OCI-LY1 (cell line): ENCODE measurements at regions not wholly inside any gene's neighbourhood (a gene's known extent, or its start where the extent isn't known, plus 50 kb on each side); places are given as distances from the start of the nearest gene placed in this dataset.

Source experiments
- H2AFZ ChIP-seq: fragments of 200-600 bp; sonication (generic), shearing (Covaris generic); 2 replicates; pipeline ENCODE4 v1.6.0; 2014; ENCODE audit warnings: antibody characterized with exemption, mild to moderate bottlenecking, low read length
- H3F3A ChIP-seq: fragments of 200-600 bp; sonication (generic), shearing (Covaris generic); 2 replicates; pipeline ENCODE4 v1.6.0; 2014; ENCODE audit warnings: mild to moderate bottlenecking, antibody characterized with exemption, low read length, moderate library complexity; ENCODE audit not compliant: insufficient read depth
- H3K27ac ChIP-seq: fragments of 200-600 bp; sonication (generic); 2 replicates; pipeline ENCODE4 v1.5.1; 2014; ENCODE audit warnings: low read length, mixed run types, mild to moderate bottlenecking, low read depth; ENCODE audit not compliant: poor library complexity, severe bottlenecking
- H3K27me3 ChIP-seq: fragments of 200-600 bp; sonication (generic); 2 replicates; pipeline ENCODE4 v1.6.0; 2014; ENCODE audit warnings: antibody characterized with exemption, mild to moderate bottlenecking, low read length, moderate library complexity; ENCODE audit not compliant: insufficient read depth
- H3K36me3 ChIP-seq: fragments of 200-600 bp; sonication (generic); 2 replicates; pipeline ENCODE4 v1.6.1; 2014; ENCODE audit warnings: mild to moderate bottlenecking, antibody characterized with exemption, low read length, moderate library complexity, mixed read lengths; ENCODE audit not compliant: insufficient read depth
- H3K4me1 ChIP-seq: fragments of 200-600 bp; sonication (generic); 2 replicates; pipeline ENCODE4 v1.5.1; 2014; ENCODE audit warnings: mild to moderate bottlenecking, low read length, moderate library complexity; ENCODE audit not compliant: insufficient read depth, severe bottlenecking
- H3K4me2 ChIP-seq: fragments of 200-600 bp; sonication (generic), shearing (Covaris generic); 2 replicates; pipeline ENCODE4 v1.6.1; 2014; ENCODE audit warnings: low read length
- H3K4me3 ChIP-seq: fragments of 200-600 bp; sonication (generic); 2 replicates; pipeline ENCODE4 v1.5.1; 2014; ENCODE audit warnings: low read length, low read depth, mild to moderate bottlenecking, mixed read lengths; ENCODE audit not compliant: poor library complexity, severe bottlenecking
- H3K79me2 ChIP-seq: fragments of 200-600 bp; shearing (Covaris generic); 2 replicates; pipeline ENCODE4 v1.6.1; 2016; ENCODE audit warnings: mixed run types, low read length, mixed read lengths; ENCODE audit not compliant: insufficient read depth
- H3K9ac ChIP-seq: fragments of 200-600 bp; sonication (generic), shearing (Covaris generic); 2 replicates; pipeline ENCODE4 v1.6.1; 2014; ENCODE audit warnings: mild to moderate bottlenecking, low read length, mixed read lengths
- H3K9me2 ChIP-seq: fragments of 200-600 bp; sonication (generic), shearing (Covaris generic); 2 replicates; pipeline ENCODE4 v1.6.1; 2014; ENCODE audit warnings: low read depth, mild to moderate bottlenecking, low read length, mixed read lengths
- H3K9me3 ChIP-seq: fragments of 200-600 bp; shearing (Covaris generic); 2 replicates; pipeline ENCODE4 v1.6.1; 2014; ENCODE audit warnings: low read length, mixed read lengths
- H4K20me1 ChIP-seq: fragments of 200-600 bp; sonication (generic), shearing (Covaris generic); 2 replicates; pipeline ENCODE4 v1.6.0; 2016; ENCODE audit warnings: mild to moderate bottlenecking, low read length; ENCODE audit not compliant: insufficient read depth
- CTCF ChIP-seq: fragments of 200-600 bp; sonication (generic), shearing (Covaris generic); IDR thresholded peaks from 2 replicates; pipeline ENCODE4 v1.5.1; 2017; ENCODE audit warnings: mild to moderate bottlenecking, antibody characterized with exemption, low read length, moderate library complexity, mixed read lengths
- EZH2 ChIP-seq: fragments of 200-600 bp; sonication (generic), shearing (Covaris generic); IDR thresholded peaks from 2 replicates; pipeline ENCODE4 v1.8.0; 2017; ENCODE audit warnings: borderline replicate concordance, mixed run types, mild to moderate bottlenecking, antibody characterized with exemption, low read length, moderate library complexity, mixed read lengths

GRCh38 chr6:86536121-86536520 lies 401.2 kb upstream of the HTR1E start:
- no peak overlapping the region for H3K27ac ChIP-seq
- H2AFZ ChIP-seq: no peak overlapping the region
- H3K9me2 ChIP-seq: no peaks in the 10 kb centered on the region
- H3K79me2 ChIP-seq: no peaks in the 10 kb centered on the region
- H4K20me1 ChIP-seq: no peaks in the 10 kb centered on the region
- no peaks in the 10 kb centered on the region for H3K9me3 ChIP-seq
- no peak overlapping the region for H3K9ac ChIP-seq
- H3K4me1 ChIP-seq: no peaks in the 10 kb centered on the region
- H3F3A ChIP-seq: no peaks in the 10 kb centered on the region
- TF ChIP-seq EZH2: no peak
- no peak for TF ChIP-seq CTCF
- no peak overlapping the region for H3K4me3 ChIP-seq
- no peak overlapping the region for H3K4me2 ChIP-seq
- no peaks in the 10 kb centered on the region for H3K36me3 ChIP-seq
- H3K27me3 ChIP-seq: no peaks in the 10 kb centered on the region

DNA sequence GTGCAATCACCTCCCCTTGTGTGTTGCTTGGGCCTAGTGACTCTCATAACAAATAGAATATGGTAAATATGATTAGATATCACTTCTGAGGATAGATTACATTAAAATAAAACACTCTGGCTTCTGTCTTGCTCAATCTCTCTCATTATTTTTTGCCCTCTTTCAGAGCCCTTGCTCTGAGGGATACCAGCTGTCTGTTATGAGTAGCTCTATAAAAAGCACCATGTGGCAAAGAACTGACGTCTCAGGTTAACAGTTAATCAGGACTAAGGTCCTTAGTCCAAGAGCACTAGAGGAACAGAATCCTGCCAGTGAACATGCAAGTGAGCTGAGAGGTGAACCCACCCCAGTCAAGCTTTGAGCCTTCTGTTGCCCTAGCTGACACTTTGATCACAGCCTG lies 402.2 kb upstream of the HTR1E start:
- H3K79me2 ChIP-seq: no peaks in the 10 kb centered on the region
- no peaks in the 10 kb centered on the region for H3K27me3 ChIP-seq
- H3K9me3 ChIP-seq: no peaks in the 10 kb centered on the region
- no peaks in the 10 kb centered on the region for H3K36me3 ChIP-seq
- H3K27ac ChIP-seq: no peak overlapping the region
- TF ChIP-seq CTCF: no peak
- TF ChIP-seq EZH2: no peak
- no peak overlapping the region for H3K4me3 ChIP-seq
- H3K4me2 ChIP-seq: no peak overlapping the region
- no peaks in the 10 kb centered on the region for H3K9me2 ChIP-seq
- H3F3A ChIP-seq: no peaks in the 10 kb centered on the region
- H4K20me1 ChIP-seq: no peaks in the 10 kb centered on the region
- H2AFZ ChIP-seq: no peak overlapping the region
- no peak overlapping the region for H3K9ac ChIP-seq
- no peaks in the 10 kb centered on the region for H3K4me1 ChIP-seq

DNA sequence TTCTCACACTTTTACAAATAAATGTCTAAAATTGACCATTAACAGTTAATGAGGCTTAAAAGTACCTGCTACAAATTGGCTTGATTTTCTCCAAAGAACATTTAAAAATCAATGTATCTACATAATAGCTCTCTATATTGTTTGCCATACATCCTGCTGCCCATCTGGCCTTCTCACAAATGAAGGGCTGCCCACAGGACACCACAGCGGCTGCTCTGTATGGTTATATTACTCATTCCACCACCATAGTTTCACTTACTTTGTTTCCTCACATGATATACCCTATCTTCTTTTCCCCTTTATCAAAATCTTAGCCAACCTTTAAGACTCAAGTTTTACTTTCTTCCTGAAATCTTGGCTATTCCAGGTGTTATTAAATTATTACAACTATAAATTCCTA lies 407.7 kb upstream of the HTR1E start:
- no peak overlapping the region for H3K4me2 ChIP-seq
- H3K79me2 ChIP-seq: no peaks in the 10 kb centered on the region
- no peaks in the 10 kb centered on the region for H3F3A ChIP-seq
- no peaks in the 10 kb centered on the region for H3K27me3 ChIP-seq
- TF ChIP-seq CTCF: no peak
- TF ChIP-seq EZH2: no peak
- no peak overlapping the region for H3K4me3 ChIP-seq
- H3K36me3 ChIP-seq: no peaks in the 10 kb centered on the region
- H3K9ac ChIP-seq: no peak overlapping the region
- no peaks in the 10 kb centered on the region for H3K9me3 ChIP-seq
- no peak overlapping the region for H3K27ac ChIP-seq
- H3K9me2 ChIP-seq: no peaks in the 10 kb centered on the region
- H2AFZ ChIP-seq: no peak overlapping the region
- H4K20me1 ChIP-seq: no peaks in the 10 kb centered on the region
- no peaks in the 10 kb centered on the region for H3K4me1 ChIP-seq
